HG03060 (cell line): ENCODE measurements at regions not wholly inside any gene's neighbourhood (a gene's known extent, or its start where the extent isn't known, plus 50 kb on each side); places are given as distances from the start of the nearest gene placed in this dataset.
"Not testable (repeated sequence)": the region's sequence is repeated elsewhere in the genome, so short reads cannot be mapped to it uniquely, and the experiment has no call there.

Experiments
- ATAC-seq: cut with Tn5 transposase; IDR thresholded peaks from one replicate; pipeline ENCODE4 v1.9.1; 2021; ENCODE audit warnings: low read depth, moderate number of reproducible peaks; ENCODE audit not compliant: unreplicated experiment

DNA sequence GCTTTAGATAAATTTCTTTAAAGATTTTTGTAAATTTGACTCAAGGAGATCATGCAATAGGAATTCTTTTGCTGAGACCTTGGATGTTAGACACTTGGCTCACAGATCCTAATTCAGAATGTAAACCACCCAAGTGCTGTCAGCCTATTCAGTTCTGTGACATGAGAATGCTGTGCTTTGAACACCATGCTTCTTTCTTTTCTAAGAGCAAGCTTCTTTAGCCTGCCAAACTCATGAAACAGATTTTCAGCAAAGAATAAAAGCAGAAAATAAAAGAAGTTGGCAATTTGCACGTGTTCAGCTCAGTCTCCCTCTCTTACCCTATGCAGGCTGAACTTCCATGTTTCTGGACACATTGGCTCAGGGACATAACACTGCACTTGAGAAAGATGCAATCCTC, 845.8 kb downstream of the UQCRFS1 start:
- no peak for ATAC-seq

DNA sequence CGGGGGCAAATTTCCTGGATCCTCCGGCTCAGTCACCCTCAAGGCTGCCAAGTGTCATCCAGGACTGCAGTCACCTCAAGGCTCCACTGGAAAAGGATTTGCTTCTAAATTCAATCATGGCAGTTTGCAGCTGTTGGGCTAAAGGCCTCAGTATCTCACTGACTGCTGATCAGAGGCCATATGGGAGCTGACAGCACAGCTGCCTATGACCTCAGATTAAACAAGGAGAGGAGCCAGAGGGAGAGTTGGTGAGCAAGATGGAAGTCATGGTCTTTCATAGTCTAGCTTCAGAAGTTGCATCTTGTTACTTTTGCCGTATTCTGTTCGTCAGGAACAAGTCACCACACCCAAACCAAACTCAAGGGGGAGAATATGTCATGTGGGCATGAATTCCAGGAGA, 849.7 kb downstream of the UQCRFS1 start:
- ATAC-seq, result no peak

GRCh38 chr19:28359431-28360414, 853.2 kb downstream of the UQCRFS1 start:
- ATAC-seq, result no peak

- ATAC-seq, result no peak
Measured at GRCh38 chr19:28358633-28359032, 854.3 kb downstream of the UQCRFS1 start.

DNA sequence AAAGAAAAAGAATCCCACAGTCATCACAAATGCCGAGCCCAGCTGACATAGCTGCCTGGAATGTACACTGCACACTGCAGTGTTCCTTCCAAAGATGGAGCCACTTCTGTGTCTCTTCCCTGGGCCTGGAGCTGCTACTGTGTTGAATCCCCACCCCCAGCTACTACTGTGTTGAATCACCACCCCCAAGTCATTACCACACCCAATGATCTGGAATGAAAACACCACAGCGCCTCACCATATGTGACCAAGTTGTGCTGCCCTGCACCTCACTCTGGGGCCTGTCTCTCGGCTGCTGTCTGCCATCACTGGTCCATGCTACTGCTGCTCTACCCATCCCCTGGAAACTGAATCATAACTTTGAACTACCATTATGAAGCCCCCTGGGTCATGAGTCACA, 861.2 kb downstream of the UQCRFS1 start:
- ATAC-seq, result no peak

GRCh38 chr19:28351321-28351720, 861.6 kb downstream of the UQCRFS1 start:
- not testable (repeated sequence) for ATAC-seq

GRCh38 chr19:28350673-28351072, 862.3 kb downstream of the UQCRFS1 start:
- ATAC-seq, result no peak

- no peak for ATAC-seq
Measured at GRCh38 chr19:28350037-28350436, 862.9 kb downstream of the UQCRFS1 start.

- ATAC-seq, result no peak
Measured at GRCh38 chr19:28349604-28350003, 863.3 kb downstream of the UQCRFS1 start.

- ATAC-seq, result no peak
Measured at GRCh38 chr19:28345811-28346210, 867.1 kb downstream of the UQCRFS1 start.

- ATAC-seq, result no peak
Measured at GRCh38 chr19:28341810-28342350, 871.1 kb downstream of the UQCRFS1 start.

DNA sequence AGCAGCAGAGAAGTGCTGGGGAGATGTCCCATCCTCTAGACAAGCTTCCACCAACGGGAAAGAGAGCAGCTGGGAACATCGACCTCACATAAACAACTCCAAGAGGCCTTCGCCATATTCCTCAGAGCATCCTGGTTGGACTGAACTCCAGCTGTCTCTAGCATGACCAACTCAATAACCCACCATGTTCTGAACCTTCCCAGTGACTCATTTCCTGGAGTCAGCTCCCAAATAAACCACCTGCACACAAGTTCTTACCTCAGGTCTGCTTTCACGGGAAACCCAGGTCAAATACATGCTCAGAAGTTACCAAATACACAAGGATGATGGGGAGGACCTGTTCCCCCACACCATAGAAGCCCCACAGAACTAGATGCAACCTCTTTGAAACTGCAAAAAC, 878.5 kb downstream of the UQCRFS1 start:
- no peak for ATAC-seq

DNA sequence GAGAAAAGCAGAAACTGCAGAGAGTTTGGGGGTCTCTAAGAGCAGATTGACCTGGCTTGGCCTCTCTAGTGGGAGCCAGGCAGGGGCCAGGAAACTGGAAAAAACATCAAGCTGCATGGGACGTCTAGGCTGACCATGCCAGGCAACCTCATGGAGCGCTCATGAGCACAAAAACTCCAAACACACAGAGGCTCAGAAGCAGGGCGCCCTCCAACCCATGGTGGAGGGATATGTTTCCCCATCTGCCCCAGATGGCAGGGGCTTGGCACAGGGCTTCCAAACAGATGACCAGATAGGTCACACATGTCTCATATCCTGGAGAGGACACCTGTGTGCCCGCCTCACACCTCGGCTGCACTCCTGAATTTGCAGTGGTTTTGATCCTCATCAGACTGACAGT, 879.0 kb downstream of the UQCRFS1 start:
- ATAC-seq, result no peak

- no peak for ATAC-seq
Measured at GRCh38 chr19:28332886-28333285, 880.1 kb downstream of the UQCRFS1 start.

DNA sequence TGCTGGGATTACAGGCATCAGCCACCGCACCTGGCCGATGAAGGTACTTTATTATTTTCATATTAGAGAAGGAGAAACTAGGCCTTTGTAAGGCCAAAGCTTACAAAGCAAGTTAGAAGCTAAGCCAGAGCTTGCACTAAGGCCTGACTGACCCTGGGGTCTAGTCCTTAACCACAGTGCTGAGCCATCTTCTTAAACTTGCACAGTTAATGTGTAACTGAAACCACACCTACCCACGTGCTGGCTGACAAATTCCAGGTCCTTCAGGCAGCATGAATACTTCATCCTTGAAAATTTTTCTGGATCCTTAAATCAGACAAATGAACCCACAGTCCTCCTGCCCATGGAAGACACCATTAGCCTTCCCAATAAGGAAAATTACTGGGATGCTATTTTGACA, 880.6 kb downstream of the UQCRFS1 start:
- no peak for ATAC-seq

DNA sequence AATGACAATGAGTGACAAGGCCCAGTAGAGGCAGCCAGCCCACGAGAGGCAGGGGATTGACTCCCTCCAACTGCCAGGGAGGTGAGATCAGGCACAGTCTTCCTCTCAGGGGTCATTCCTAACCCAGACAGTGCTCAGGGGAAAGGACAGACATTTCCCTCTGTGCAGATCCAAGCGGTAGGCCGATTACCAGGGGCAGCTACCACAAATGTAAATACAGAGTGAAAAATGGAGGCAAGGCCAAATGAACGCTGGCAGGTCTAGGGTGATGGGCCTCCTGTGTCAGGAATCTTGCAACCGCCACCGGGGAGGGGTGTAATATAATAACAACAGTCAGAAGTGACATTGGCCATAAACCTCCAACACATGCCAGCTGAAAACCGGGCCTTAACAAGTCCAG, 881.4 kb downstream of the UQCRFS1 start:
- no peak for ATAC-seq

GRCh38 chr19:28330831-28331230, 882.1 kb downstream of the UQCRFS1 start:
- ATAC-seq, result no peak

GRCh38 chr19:28329429-28329828, 883.5 kb downstream of the UQCRFS1 start:
- ATAC-seq, result no peak

- no peak for ATAC-seq
Measured at GRCh38 chr19:28327905-28328304, 885.0 kb downstream of the UQCRFS1 start.

DNA sequence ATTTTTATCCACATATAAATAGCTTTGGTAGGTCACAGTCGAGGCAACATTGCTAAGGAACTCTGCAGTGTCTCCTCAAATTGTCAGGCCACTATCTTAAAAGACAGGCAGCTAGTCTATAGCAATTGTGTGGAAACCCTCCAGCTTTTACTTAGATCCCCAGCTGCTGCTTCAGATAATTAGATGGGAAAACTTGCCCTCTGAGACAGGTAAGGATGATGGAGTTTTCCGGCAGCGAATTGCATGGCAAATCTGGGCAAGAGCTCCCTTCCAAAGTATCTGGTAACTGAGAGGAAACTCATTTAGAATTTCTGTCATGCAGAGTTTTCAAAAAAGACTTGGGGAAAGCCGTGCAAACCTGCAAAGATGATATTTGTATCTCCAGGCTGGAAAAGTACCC, 886.2 kb downstream of the UQCRFS1 start:
- ATAC-seq, result no peak

- no peak for ATAC-seq
Measured at GRCh38 chr19:28324275-28325060, 888.5 kb downstream of the UQCRFS1 start.
